ENCODE measurements at regions not wholly inside any gene's neighbourhood (a gene's known extent, or its start where the extent isn't known, plus 50 kb on each side); places are given as distances from the start of the nearest gene placed in this dataset.
"Not testable (repeated sequence)": the region's sequence is repeated elsewhere in the genome, so short reads cannot be mapped to it uniquely, and the experiment has no call there.

- H3K4me3 ChIP-seq (ENCODE audit: control insufficient read depth, low read depth, low read length) = no peak overlapping the region
- TF ChIP-seq CTCF (conservative IDR thresholded peaks at IDR 0.05; ENCODE audit: control insufficient read depth, insufficient read depth, low read depth, low read length) = no peak
- DNase-seq (ENCODE audit: low read depth) = no peak
Measured at GRCh38 chr6:134432036-134432435, 114.1 kb upstream of the SGK1 start.

GRCh38 chr6:134431421-134431859 lies 113.5 kb upstream of the SGK1 start:
- DNase-seq (ENCODE audit: low read depth) = peak; percentile 62
- no peak overlapping the region for H3K4me3 ChIP-seq (ENCODE audit: control insufficient read depth, low read depth, low read length)
- no peak for TF ChIP-seq CTCF (conservative IDR thresholded peaks at IDR 0.05; ENCODE audit: control insufficient read depth, insufficient read depth, low read depth, low read length)

GRCh38 chr6:134429861-134430380 lies 112.0 kb upstream of the SGK1 start:
- H3K4me3 ChIP-seq (ENCODE audit: control insufficient read depth, low read depth, low read length) = no peak overlapping the region
- no peak for TF ChIP-seq CTCF (conservative IDR thresholded peaks at IDR 0.05; ENCODE audit: control insufficient read depth, insufficient read depth, low read depth, low read length)
- DNase-seq (ENCODE audit: low read depth) = no peak

GRCh38 chr6:134427721-134428120 lies 109.8 kb upstream of the SGK1 start:
- no peak overlapping the region for H3K4me3 ChIP-seq (ENCODE audit: control insufficient read depth, low read depth, low read length)
- DNase-seq (ENCODE audit: low read depth) = no peak
- no peak for TF ChIP-seq CTCF (conservative IDR thresholded peaks at IDR 0.05; ENCODE audit: control insufficient read depth, insufficient read depth, low read depth, low read length)

GRCh38 chr6:134426623-134427022 lies 108.7 kb upstream of the SGK1 start:
- no peak overlapping the region for H3K4me3 ChIP-seq (ENCODE audit: control insufficient read depth, low read depth, low read length)
- DNase-seq (ENCODE audit: low read depth) = no peak
- no peak for TF ChIP-seq CTCF (conservative IDR thresholded peaks at IDR 0.05; ENCODE audit: control insufficient read depth, insufficient read depth, low read depth, low read length)

GRCh38 chr6:134425917-134426316 lies 108.0 kb upstream of the SGK1 start:
- not testable (repeated sequence) for H3K4me3 ChIP-seq (ENCODE audit: control insufficient read depth, low read depth, low read length); DNase-seq (ENCODE audit: low read depth)

- no peak overlapping the region for H3K4me3 ChIP-seq (ENCODE audit: control insufficient read depth, low read depth, low read length)
- no peak for TF ChIP-seq CTCF (conservative IDR thresholded peaks at IDR 0.05; ENCODE audit: control insufficient read depth, insufficient read depth, low read depth, low read length)
- no peak for DNase-seq (ENCODE audit: low read depth)
Measured at GRCh38 chr6:134425513-134425912, 107.6 kb upstream of the SGK1 start.

Measured in fibroblast of mammary gland (primary cell).